Erythroblast (primary cell): ENCODE measurements at regions not wholly inside any gene's neighbourhood (a gene's known extent, or its start where the extent isn't known, plus 50 kb on each side); places are given as distances from the start of the nearest gene placed in this dataset.

Source experiments
- GATA1 ChIP-seq: IDR thresholded peaks from 2 replicates; pipeline ENCODE4 v1.6.1; 2011; ENCODE audit warnings: low read depth, mild to moderate bottlenecking, control low read depth, low read length, moderate library complexity
- POLR2A ChIP-seq: IDR thresholded peaks from 2 replicates; pipeline ENCODE4 v1.6.1; 2011; ENCODE audit warnings: mild to moderate bottlenecking, low read length

- TF ChIP-seq POLR2A (no peak), GATA1 (no peak)
These were observed 74.3 kb upstream of the COG2 start for GRCh38 chr1:230568008-230568407.
